NCI-H128 (cell line): ENCODE measurements at regions not wholly inside any gene's neighbourhood (a gene's known extent, or its start where the extent isn't known, plus 50 kb on each side); places are given as distances from the start of the nearest gene placed in this dataset.
"Not testable (repeated sequence)": the region's sequence is repeated elsewhere in the genome, so short reads cannot be mapped to it uniquely, and the experiment has no call there.

Source experiments
- DNase-seq: peaks from one replicate; lab custom pipeline; 2025; ENCODE audit not compliant: unreplicated experiment; lab: John Stamatoyannopoulos, UW

GRCh38 chr4:138406876-138407275 is 164.7 kb upstream of the SLC7A11 start:
- DNase-seq: no peak

GRCh38 chr4:138405934-138406567 is 163.9 kb upstream of the SLC7A11 start:
- no peak for DNase-seq

GRCh38 chr4:138405466-138405891 is 163.3 kb upstream of the SLC7A11 start:
- no peak for DNase-seq

GRCh38 chr4:138404801-138405200 is 162.7 kb upstream of the SLC7A11 start:
- no peak for DNase-seq

- DNase-seq: no peak
Measured at GRCh38 chr4:138404251-138404650, 162.1 kb upstream of the SLC7A11 start.

GRCh38 chr4:138401334-138401733 is 159.2 kb upstream of the SLC7A11 start:
- DNase-seq: no peak

GRCh38 chr4:138400543-138400942 is 158.4 kb upstream of the SLC7A11 start:
- DNase-seq: no peak

- no peak for DNase-seq
Measured at GRCh38 chr4:138400066-138400465, 157.9 kb upstream of the SLC7A11 start.

GRCh38 chr4:138399081-138399480 is 156.9 kb upstream of the SLC7A11 start:
- DNase-seq: no peak

GRCh38 chr4:138398322-138398721 is 156.2 kb upstream of the SLC7A11 start:
- DNase-seq: peak; percentile 41

GRCh38 chr4:138393886-138394610 is 151.9 kb upstream of the SLC7A11 start:
- DNase-seq: no peak

GRCh38 chr4:138392751-138393308 is 150.7 kb upstream of the SLC7A11 start:
- no peak for DNase-seq

- DNase-seq: no peak
Measured at GRCh38 chr4:138389976-138390685, 148.0 kb upstream of the SLC7A11 start.

GRCh38 chr4:138374947-138375346 is 132.8 kb upstream of the SLC7A11 start:
- no peak for DNase-seq

GRCh38 chr4:138367942-138368341 is 125.8 kb upstream of the SLC7A11 start:
- no peak for DNase-seq

- not testable (repeated sequence) for DNase-seq
Measured at GRCh38 chr4:138352446-138352845, 110.3 kb upstream of the SLC7A11 start.

- no peak for DNase-seq
Measured at GRCh38 chr4:138348055-138348454, 105.9 kb upstream of the SLC7A11 start.

- no peak for DNase-seq
Measured at GRCh38 chr4:138347561-138347960, 105.4 kb upstream of the SLC7A11 start.

GRCh38 chr4:138344851-138345250 is 102.7 kb upstream of the SLC7A11 start:
- no peak for DNase-seq

- no peak for DNase-seq
Measured at GRCh38 chr4:138344054-138344453, 101.9 kb upstream of the SLC7A11 start.

GRCh38 chr4:138341739-138342415 is 99.7 kb upstream of the SLC7A11 start:
- DNase-seq: no peak
